ENCODE measurements at regions not wholly inside any gene's neighbourhood (a gene's known extent, or its start where the extent isn't known, plus 50 kb on each side); places are given as distances from the start of the nearest gene placed in this dataset.

- POLR2A ChIA-PET = no interaction called here
- no peak overlapping the region for H3K4me3 ChIP-seq (ENCODE audit: low read depth, low read length)
- H3K9me3 ChIP-seq (ENCODE audit: control insufficient read depth, insufficient read depth, low read length) = no peaks in the 10 kb centered on the region
- no peak for DNase-seq (ENCODE audit: low read depth, low spot score)
- H3K27ac ChIP-seq (ENCODE audit: low read depth, low read length) = no peak overlapping the region
- TF ChIP-seq, protein P1, sequence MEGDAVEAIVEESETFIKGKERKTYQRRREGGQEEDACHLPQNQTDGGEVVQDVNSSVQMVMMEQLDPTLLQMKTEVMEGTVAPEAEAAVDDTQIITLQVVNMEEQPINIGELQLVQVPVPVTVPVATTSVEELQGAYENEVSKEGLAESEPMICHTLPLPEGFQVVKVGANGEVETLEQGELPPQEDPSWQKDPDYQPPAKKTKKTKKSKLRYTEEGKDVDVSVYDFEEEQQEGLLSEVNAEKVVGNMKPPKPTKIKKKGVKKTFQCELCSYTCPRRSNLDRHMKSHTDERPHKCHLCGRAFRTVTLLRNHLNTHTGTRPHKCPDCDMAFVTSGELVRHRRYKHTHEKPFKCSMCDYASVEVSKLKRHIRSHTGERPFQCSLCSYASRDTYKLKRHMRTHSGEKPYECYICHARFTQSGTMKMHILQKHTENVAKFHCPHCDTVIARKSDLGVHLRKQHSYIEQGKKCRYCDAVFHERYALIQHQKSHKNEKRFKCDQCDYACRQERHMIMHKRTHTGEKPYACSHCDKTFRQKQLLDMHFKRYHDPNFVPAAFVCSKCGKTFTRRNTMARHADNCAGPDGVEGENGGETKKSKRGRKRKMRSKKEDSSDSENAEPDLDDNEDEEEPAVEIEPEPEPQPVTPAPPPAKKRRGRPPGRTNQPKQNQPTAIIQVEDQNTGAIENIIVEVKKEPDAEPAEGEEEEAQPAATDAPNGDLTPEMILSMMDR (IDR thresholded peaks at IDR 0.05; ENCODE audit: low read depth, low read length) = no peak
- CTCF ChIA-PET = no interaction called here
- no peaks in the 10 kb centered on the region for H3K27me3 ChIP-seq (ENCODE audit: control insufficient read depth, insufficient read depth, low read length)
Observed at GRCh38 chr6:150721418-150722266, 122.0 kb downstream of the PLEKHG1 start.

- DNase-seq (ENCODE audit: low read depth, low spot score) = no peak
- ChIA-PET POLR2A (no interaction called here), CTCF (no interaction called here)
- Histone ChIP-seq H3K9me3 (ENCODE audit: control insufficient read depth, insufficient read depth, low read length) (no peaks in the 10 kb centered on the region), H3K4me3 (ENCODE audit: low read depth, low read length) (no peak overlapping the region), H3K27me3 (ENCODE audit: control insufficient read depth, insufficient read depth, low read length) (no peaks in the 10 kb centered on the region), H3K27ac (ENCODE audit: low read depth, low read length) (no peak overlapping the region)
- TF ChIP-seq, protein P1 (IDR thresholded peaks at IDR 0.05; ENCODE audit: low read depth, low read length) = no peak
Observed at GRCh38 chr6:150722614-150723344, 123.1 kb downstream of the PLEKHG1 start.

GRCh38 chr6:150723345-150723658, 123.6 kb downstream of the PLEKHG1 start:
- no peak for DNase-seq (ENCODE audit: low read depth, low spot score)
- H3K4me3 ChIP-seq (ENCODE audit: low read depth, low read length) = no peak overlapping the region
- CTCF ChIA-PET = no interaction called here
- no peak overlapping the region for H3K27ac ChIP-seq (ENCODE audit: low read depth, low read length)
- no peaks in the 10 kb centered on the region for H3K27me3 ChIP-seq (ENCODE audit: control insufficient read depth, insufficient read depth, low read length)
- POLR2A ChIA-PET = no interaction called here
- TF ChIP-seq, protein P1 (IDR thresholded peaks at IDR 0.05; ENCODE audit: low read depth, low read length) = no peak
- H3K9me3 ChIP-seq (ENCODE audit: control insufficient read depth, insufficient read depth, low read length) = no peaks in the 10 kb centered on the region

- CTCF ChIA-PET = no interaction called here
- no peak for DNase-seq (ENCODE audit: low read depth, low spot score)
- TF ChIP-seq, protein P1 (IDR thresholded peaks at IDR 0.05; ENCODE audit: low read depth, low read length) = no peak
- Histone ChIP-seq H3K27me3 (ENCODE audit: control insufficient read depth, insufficient read depth, low read length) (no peaks in the 10 kb centered on the region), H3K4me3 (ENCODE audit: low read depth, low read length) (no peak overlapping the region), H3K27ac (ENCODE audit: low read depth, low read length) (no peak overlapping the region), H3K9me3 (ENCODE audit: control insufficient read depth, insufficient read depth, low read length) (no peaks in the 10 kb centered on the region)
- POLR2A ChIA-PET = no interaction called here
Observed at GRCh38 chr6:150723857-150724256, 124.2 kb downstream of the PLEKHG1 start.

- ChIA-PET POLR2A (no interaction called here), CTCF (interaction anchor here (0.7 to 1.3 kb wide), 2 partner anchors 92 to 120 kb away, joined by 3 read pairs; no protein-coding TSS in a partner anchor)
- no peak for DNase-seq (ENCODE audit: low read depth, low spot score)
- no peak overlapping the region for H3K27ac ChIP-seq (ENCODE audit: low read depth, low read length)
- H3K9me3 ChIP-seq (ENCODE audit: control insufficient read depth, insufficient read depth, low read length) = no peaks in the 10 kb centered on the region
- H3K4me3 ChIP-seq (ENCODE audit: low read depth, low read length) = no peak overlapping the region
- H3K27me3 ChIP-seq (ENCODE audit: control insufficient read depth, insufficient read depth, low read length) = no peaks in the 10 kb centered on the region
- TF ChIP-seq, protein P1 (IDR thresholded peaks at IDR 0.05; ENCODE audit: low read depth, low read length) = no peak
Observed at GRCh38 chr6:150725795-150726194, 126.1 kb downstream of the PLEKHG1 start.

Measured in AG04450 (cell line).